GM12864 (cell line): ENCODE measurements at regions not wholly inside any gene's neighbourhood (a gene's known extent, or its start where the extent isn't known, plus 50 kb on each side); places are given as distances from the start of the nearest gene placed in this dataset.

Experiments
- DNase-seq: peaks from one replicate; pipeline ENCODE4 v3.0.0-alpha.2; 2011; ENCODE audit warnings: low read depth
- H3K4me3 ChIP-seq: 2 replicates; pipeline ENCODE4 v1.5.1; 2011; ENCODE audit warnings: mild to moderate bottlenecking, low read depth, low read length, control low read depth
- TF ChIP-seq, protein P1 (sequence below): IDR thresholded peaks from 2 replicates; pipeline ENCODE4 v1.5.1; 2011; ENCODE audit warnings: low read depth, mild to moderate bottlenecking, moderate library complexity, low read length, control low read depth, inconsistent platforms; ENCODE audit errors: missing control alignments

DNA sequence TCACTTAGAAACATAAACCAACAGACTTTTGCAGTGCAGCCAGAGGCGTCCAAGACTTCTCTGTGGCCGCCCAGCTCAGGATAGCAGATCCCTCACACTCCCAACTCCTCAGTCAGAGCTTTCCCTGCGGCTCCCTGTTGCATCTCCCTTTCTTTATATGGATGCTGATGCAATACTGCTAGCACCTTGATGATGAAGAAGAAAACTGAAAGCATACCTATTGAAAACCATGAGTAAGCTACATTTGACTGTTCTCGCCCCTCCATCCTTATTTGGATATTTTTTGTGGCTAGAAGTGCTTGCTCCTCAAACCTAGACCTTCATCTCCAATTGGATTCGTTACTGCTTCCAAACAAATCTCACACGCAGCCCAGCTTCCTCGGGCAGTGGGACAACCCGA is 57.3 kb upstream of the UBL3 start:
- TF ChIP-seq, protein P1, sequence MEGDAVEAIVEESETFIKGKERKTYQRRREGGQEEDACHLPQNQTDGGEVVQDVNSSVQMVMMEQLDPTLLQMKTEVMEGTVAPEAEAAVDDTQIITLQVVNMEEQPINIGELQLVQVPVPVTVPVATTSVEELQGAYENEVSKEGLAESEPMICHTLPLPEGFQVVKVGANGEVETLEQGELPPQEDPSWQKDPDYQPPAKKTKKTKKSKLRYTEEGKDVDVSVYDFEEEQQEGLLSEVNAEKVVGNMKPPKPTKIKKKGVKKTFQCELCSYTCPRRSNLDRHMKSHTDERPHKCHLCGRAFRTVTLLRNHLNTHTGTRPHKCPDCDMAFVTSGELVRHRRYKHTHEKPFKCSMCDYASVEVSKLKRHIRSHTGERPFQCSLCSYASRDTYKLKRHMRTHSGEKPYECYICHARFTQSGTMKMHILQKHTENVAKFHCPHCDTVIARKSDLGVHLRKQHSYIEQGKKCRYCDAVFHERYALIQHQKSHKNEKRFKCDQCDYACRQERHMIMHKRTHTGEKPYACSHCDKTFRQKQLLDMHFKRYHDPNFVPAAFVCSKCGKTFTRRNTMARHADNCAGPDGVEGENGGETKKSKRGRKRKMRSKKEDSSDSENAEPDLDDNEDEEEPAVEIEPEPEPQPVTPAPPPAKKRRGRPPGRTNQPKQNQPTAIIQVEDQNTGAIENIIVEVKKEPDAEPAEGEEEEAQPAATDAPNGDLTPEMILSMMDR: no peak
- H3K4me3 ChIP-seq: no peak overlapping the region
- DNase-seq: no peak

DNA sequence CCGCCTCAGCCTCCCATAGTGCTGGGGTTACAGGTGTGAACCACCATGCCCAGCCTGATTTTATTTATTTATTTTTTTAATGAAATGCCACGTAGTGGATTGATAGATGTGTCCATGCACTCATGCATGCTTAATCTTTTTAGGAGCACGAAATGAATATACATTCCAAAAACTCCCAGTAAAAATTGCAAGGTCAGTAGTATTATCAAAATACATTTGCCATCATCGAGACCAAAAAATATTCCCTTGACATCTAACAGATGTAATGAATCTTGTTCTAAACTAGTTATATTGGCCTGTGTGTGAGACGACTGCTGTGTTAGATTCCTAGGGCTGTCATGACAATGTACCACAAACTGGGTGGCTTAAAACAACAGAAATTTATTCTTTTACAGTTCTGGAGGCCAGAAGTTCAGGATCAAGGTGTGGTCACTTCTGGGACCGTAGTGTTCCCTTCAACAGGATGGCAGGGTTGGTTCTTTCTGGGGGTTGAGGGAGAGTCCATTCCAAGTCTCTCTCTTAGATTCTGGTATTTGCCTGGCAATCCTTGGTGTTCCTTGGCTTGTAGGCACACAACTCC is 56.1 kb upstream of the UBL3 start:
- H3K4me3 ChIP-seq: no peak overlapping the region
- TF ChIP-seq, protein P1: no peak
- no peak for DNase-seq

DNA sequence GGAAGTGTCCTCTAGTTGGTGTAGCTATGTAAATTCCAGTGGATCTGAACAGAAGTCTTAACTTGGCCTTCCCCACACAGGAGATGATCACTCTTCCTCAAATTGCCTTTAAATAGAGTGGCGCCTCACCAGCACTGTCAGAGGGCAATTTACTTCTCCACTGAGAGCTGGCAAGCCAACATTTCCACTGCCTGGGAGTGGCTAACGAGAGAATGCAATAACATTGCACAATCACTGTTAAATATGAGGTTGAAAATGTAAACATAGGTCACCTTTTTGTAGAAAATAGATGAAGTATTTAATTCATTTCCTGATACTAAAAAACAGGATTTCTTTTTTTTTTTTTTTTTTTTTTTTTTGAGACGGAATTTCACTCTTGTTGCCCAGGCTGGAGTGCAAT is 55.4 kb upstream of the UBL3 start:
- no peak for DNase-seq
- H3K4me3 ChIP-seq: no peak overlapping the region
- TF ChIP-seq, protein P1: no peak

DNA sequence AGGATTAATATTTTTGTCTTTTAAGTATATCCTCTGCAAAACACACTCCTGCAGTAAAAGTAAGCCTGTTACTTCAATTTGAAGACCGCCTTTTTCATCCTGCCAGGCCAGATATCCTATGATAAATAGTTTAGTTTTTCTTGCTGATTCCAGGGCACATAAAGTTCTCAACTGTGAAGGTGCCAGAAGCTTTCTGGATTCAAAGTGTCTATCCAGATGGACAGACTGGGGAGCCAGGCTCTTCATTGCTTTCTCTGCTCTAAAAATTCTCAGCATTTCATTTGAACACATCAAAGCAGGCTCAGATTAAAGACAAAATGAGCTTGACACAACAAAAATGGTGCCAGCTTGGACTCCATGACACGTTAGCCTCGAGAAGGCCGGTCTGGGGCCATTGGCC is 53.6 kb upstream of the UBL3 start:
- DNase-seq: no peak
- H3K4me3 ChIP-seq: no peak overlapping the region
- TF ChIP-seq, protein P1: no peak

DNA sequence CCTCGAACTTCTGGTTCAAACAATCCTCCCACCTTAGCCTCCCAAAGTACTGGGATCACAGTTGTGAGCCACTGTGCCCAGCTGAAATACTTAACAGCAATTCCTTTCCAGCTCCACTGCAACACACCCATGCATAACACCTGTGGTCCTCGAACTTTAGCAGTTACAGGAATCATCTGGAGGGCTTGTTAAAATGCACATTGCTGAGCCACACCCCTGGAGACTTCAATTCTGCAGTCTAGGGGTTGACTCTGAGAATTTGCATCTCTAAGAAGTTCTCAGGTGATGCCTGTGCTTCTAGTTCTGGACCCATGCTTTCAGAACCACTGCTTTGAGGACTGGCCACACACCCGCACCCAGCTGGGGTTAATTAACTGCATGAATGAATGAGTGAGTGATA is 53.1 kb upstream of the UBL3 start:
- TF ChIP-seq, protein P1: no peak
- no peak for DNase-seq
- H3K4me3 ChIP-seq: no peak overlapping the region

DNA sequence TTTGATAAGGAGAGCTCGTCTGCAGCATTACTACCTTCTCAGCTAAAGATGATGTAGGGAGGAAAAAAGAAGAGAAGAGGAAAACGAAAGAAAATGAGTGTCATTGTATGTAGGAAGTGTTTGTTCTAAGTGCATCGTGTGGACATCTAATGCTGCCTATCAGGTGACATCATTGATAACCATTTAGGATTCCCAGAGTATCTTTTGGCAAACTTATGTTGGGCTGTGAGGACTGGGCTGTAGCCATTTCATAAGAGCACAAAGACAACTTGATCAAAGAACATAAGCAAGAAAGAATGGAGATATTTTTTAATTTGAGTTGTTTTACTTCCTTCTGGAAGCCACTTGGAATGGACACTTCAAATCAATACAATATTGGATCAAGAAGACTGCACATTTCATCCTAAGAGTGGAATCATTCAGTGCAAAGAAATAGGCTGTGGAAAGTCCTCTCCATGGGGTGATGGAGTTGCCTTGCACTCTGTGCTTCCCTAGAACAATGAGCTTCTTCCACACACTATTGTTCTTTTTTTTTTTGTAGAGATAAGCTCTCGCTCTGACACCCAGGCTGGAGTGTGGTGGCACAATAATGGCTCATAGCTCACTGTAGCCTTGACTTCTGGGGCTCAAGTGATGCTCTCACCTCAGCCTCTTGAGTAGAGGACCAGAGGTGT is 52.4 kb upstream of the UBL3 start:
- TF ChIP-seq, protein P1: no peak
- no peak for DNase-seq
- no peak overlapping the region for H3K4me3 ChIP-seq
